IPS-20b (cell line): ENCODE measurements at regions not wholly inside any gene's neighbourhood (a gene's known extent, or its start where the extent isn't known, plus 50 kb on each side); places are given as distances from the start of the nearest gene placed in this dataset.

Source experiments
- H3K27ac ChIP-seq: one replicate; pipeline ENCODE4 v1.5.1; 2013; ENCODE audit warnings: low read length
- H3K27me3 ChIP-seq: 2 replicates; pipeline ENCODE4 v1.6.1; 2013; ENCODE audit warnings: mild to moderate bottlenecking, low read length, inconsistent platforms; ENCODE audit not compliant: insufficient read depth
- H3K36me3 ChIP-seq: 2 replicates; pipeline ENCODE4 v1.6.1; 2013; ENCODE audit warnings: low read depth, mild to moderate bottlenecking, inconsistent platforms, low read length, moderate library complexity; ENCODE audit not compliant: insufficient read depth
- H3K4me1 ChIP-seq: 2 replicates; pipeline ENCODE4 v1.6.1; 2013; ENCODE audit warnings: mild to moderate bottlenecking, control low read depth, inconsistent platforms, low read length, moderate library complexity; ENCODE audit not compliant: insufficient read depth
- H3K4me3 ChIP-seq: 2 replicates; pipeline ENCODE4 v1.5.1; 2013; ENCODE audit warnings: mild to moderate bottlenecking, low read length, inconsistent platforms
- H3K9ac ChIP-seq: 2 replicates; pipeline ENCODE4 v1.6.1; 2013; ENCODE audit warnings: low read depth, mild to moderate bottlenecking, inconsistent platforms, low read length, moderate library complexity
- H3K9me3 ChIP-seq: 2 replicates; pipeline ENCODE4 v1.6.1; 2013; ENCODE audit warnings: mild to moderate bottlenecking, low read depth, low read length, inconsistent platforms; ENCODE audit not compliant: insufficient read depth

- Histone ChIP-seq H3K9ac (no peak overlapping the region), H3K27me3 (no peaks in the 10 kb centered on the region), H3K9me3 (no peaks in the 10 kb centered on the region), H3K4me3 (no peak overlapping the region), H3K27ac (no peak overlapping the region), H3K4me1 (peaks cover 9% of the 10 kb centered on the region), H3K36me3 (no peaks in the 10 kb centered on the region)
These were observed 475.6 kb upstream of the TNP1 start for GRCh38 chr2:217335341-217335966.

GRCh38 chr2:217334561-217334960 is 474.7 kb upstream of the TNP1 start:
- H3K27me3 ChIP-seq = no peaks in the 10 kb centered on the region
- H3K9ac ChIP-seq = no peak overlapping the region
- H3K9me3 ChIP-seq = no peaks in the 10 kb centered on the region
- H3K4me3 ChIP-seq = no peak overlapping the region
- H3K27ac ChIP-seq = no peak overlapping the region
- H3K36me3 ChIP-seq = no peaks in the 10 kb centered on the region
- peaks cover 9% of the 10 kb centered on the region for H3K4me1 ChIP-seq

- Histone ChIP-seq H3K27ac (no peak overlapping the region), H3K9me3 (no peaks in the 10 kb centered on the region), H3K4me3 (no peak overlapping the region), H3K27me3 (no peaks in the 10 kb centered on the region), H3K9ac (no peak overlapping the region), H3K4me1 (peaks cover 12% of the 10 kb centered on the region), H3K36me3 (no peaks in the 10 kb centered on the region)
These were observed 473.0 kb upstream of the TNP1 start for GRCh38 chr2:217332866-217333265.

- H3K27ac ChIP-seq = no peak overlapping the region
- no peaks in the 10 kb centered on the region for H3K9me3 ChIP-seq
- H3K27me3 ChIP-seq = no peaks in the 10 kb centered on the region
- no peak overlapping the region for H3K9ac ChIP-seq
- H3K4me3 ChIP-seq = no peak overlapping the region
- peaks cover 16% of the 10 kb centered on the region for H3K4me1 ChIP-seq
- no peaks in the 10 kb centered on the region for H3K36me3 ChIP-seq
These were observed 472.5 kb upstream of the TNP1 start for GRCh38 chr2:217332417-217332791.

- no peaks in the 10 kb centered on the region for H3K27me3 ChIP-seq
- H3K4me1 ChIP-seq = peaks cover 17% of the 10 kb centered on the region
- no peaks in the 10 kb centered on the region for H3K9me3 ChIP-seq
- no peaks in the 10 kb centered on the region for H3K36me3 ChIP-seq
- H3K9ac ChIP-seq = no peak overlapping the region
- no peak overlapping the region for H3K27ac ChIP-seq
- no peak overlapping the region for H3K4me3 ChIP-seq
These were observed 471.9 kb upstream of the TNP1 start for GRCh38 chr2:217331523-217332416.

GRCh38 chr2:217330647-217331046 is 470.8 kb upstream of the TNP1 start:
- no peaks in the 10 kb centered on the region for H3K36me3 ChIP-seq
- no peaks in the 10 kb centered on the region for H3K27me3 ChIP-seq
- peaks cover 24% of the 10 kb centered on the region for H3K4me1 ChIP-seq
- H3K9ac ChIP-seq = no peak overlapping the region
- H3K4me3 ChIP-seq = no peak overlapping the region
- H3K9me3 ChIP-seq = no peaks in the 10 kb centered on the region
- H3K27ac ChIP-seq = no peak overlapping the region

GRCh38 chr2:217329023-217329431 is 469.2 kb upstream of the TNP1 start:
- no peak overlapping the region for H3K27ac ChIP-seq
- peaks cover 24% of the 10 kb centered on the region for H3K4me1 ChIP-seq
- H3K9me3 ChIP-seq = no peaks in the 10 kb centered on the region
- no peaks in the 10 kb centered on the region for H3K36me3 ChIP-seq
- no peak overlapping the region for H3K9ac ChIP-seq
- no peaks in the 10 kb centered on the region for H3K27me3 ChIP-seq
- H3K4me3 ChIP-seq = no peak overlapping the region

- peaks cover 24% of the 10 kb centered on the region for H3K4me1 ChIP-seq
- H3K27me3 ChIP-seq = no peaks in the 10 kb centered on the region
- no peak overlapping the region for H3K27ac ChIP-seq
- H3K36me3 ChIP-seq = no peaks in the 10 kb centered on the region
- H3K9ac ChIP-seq = no peak overlapping the region
- H3K9me3 ChIP-seq = no peaks in the 10 kb centered on the region
- H3K4me3 ChIP-seq = no peak overlapping the region
These were observed 468.7 kb upstream of the TNP1 start for GRCh38 chr2:217328622-217328978.

GRCh38 chr2:217327953-217328621 is 468.2 kb upstream of the TNP1 start:
- H3K36me3 ChIP-seq = no peaks in the 10 kb centered on the region
- H3K27ac ChIP-seq = no peak overlapping the region
- H3K9ac ChIP-seq = no peak overlapping the region
- H3K9me3 ChIP-seq = no peaks in the 10 kb centered on the region
- no peaks in the 10 kb centered on the region for H3K27me3 ChIP-seq
- H3K4me3 ChIP-seq = no peak overlapping the region
- peaks cover 22% of the 10 kb centered on the region for H3K4me1 ChIP-seq

GRCh38 chr2:217326238-217327022 is 466.6 kb upstream of the TNP1 start:
- Histone ChIP-seq H3K27ac (no peak overlapping the region), H3K4me3 (no peak overlapping the region), H3K9me3 (no peaks in the 10 kb centered on the region), H3K36me3 (no peaks in the 10 kb centered on the region), H3K27me3 (no peaks in the 10 kb centered on the region), H3K4me1 (peaks cover 15% of the 10 kb centered on the region), H3K9ac (no peak overlapping the region)

- Histone ChIP-seq H3K4me1 (peaks cover 15% of the 10 kb centered on the region), H3K27me3 (no peaks in the 10 kb centered on the region), H3K9ac (no peak overlapping the region), H3K9me3 (no peaks in the 10 kb centered on the region), H3K27ac (no peak overlapping the region), H3K36me3 (no peaks in the 10 kb centered on the region), H3K4me3 (no peak overlapping the region)
These were observed 466.0 kb upstream of the TNP1 start for GRCh38 chr2:217325816-217326215.
